HG02798 (cell line): ENCODE measurements at regions not wholly inside any gene's neighbourhood (a gene's known extent, or its start where the extent isn't known, plus 50 kb on each side); places are given as distances from the start of the nearest gene placed in this dataset.

ENCODE experiments used
- ATAC-seq: cut with Tn5 transposase; IDR thresholded peaks from one replicate; pipeline ENCODE4 v1.9.1; 2021; ENCODE audit warnings: mild to moderate bottlenecking; ENCODE audit not compliant: unreplicated experiment, poor library complexity

DNA sequence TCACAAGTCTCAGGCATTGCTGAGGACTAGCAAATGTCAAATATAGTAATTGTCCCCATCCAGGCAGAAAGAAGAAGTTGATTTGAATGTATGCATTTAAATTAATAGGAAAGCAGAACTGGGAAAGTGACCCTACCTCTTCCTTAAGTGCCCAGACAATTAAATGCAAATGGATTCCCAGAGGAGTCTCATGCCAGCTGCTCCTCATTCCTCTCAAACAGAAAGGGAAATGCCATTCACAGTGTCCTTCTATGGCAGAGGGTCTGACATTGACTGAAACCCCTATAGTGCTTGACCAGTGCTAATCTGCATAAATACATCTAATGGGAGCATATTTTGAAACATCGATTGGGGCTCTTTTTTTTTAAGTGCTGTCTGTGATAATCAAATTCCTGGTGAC lies 292.4 kb upstream of the SEL1L start:
- ATAC-seq = no peak

DNA sequence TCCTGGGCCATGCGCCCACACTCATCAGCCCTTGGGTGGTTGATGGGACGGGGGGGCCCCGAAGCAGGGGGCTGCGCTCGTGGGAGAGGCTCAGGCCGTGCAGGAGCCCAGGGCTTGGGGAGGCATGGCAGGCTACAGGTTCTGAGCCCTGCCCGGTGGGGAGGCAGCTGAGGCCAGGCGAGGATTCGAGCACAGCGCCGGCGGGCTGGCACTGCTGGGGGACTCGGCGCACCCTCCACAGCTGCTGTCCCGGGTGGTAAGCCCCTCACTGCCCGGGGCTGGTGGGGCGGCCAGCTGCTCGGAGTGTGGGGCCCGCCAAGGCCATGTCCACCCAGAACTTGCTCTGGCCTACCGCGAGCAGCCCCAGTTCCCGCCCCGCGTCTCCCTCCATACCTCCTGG lies 295.8 kb upstream of the SEL1L start:
- no peak for ATAC-seq

DNA sequence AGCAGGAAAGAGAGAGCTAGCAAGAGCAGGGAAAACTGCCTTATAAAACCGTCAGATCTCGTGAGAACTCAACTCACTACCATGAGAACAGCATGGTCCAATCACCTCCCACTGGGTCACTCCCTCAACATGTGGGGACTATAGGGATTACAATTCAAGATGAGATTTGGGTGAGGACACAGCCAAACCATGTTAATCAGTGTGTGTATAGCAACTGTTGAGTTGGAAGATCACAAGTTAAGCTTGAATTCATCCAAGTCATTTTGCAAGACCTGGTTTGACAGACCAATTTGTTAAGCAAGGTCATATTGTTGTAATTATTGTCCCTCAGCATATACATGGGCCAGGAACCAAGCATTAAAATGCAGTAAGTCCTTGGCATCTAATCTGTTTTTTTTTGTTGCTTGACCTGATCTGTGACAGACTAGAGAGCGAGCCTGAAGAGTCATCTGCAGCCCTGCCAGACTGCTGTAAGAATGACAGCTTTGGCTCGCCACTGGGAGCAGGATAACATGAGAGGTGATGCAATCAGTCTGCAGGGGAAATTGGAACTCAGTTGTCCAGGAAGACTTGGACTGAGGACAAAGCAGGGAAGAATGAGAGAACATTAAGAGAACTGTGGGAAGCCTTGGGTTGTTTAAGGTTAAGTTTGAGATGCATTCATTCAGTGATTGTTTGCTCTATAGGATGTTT lies 297.6 kb upstream of the SEL1L start:
- no peak for ATAC-seq

- no peak for ATAC-seq
Observed at GRCh38 chr14:81834308-81834707, 300.7 kb upstream of the SEL1L start.

GRCh38 chr14:81837304-81837703 lies 303.7 kb upstream of the SEL1L start:
- no peak for ATAC-seq

- no peak for ATAC-seq
Observed at GRCh38 chr14:81839056-81839455, 305.4 kb upstream of the SEL1L start.

DNA sequence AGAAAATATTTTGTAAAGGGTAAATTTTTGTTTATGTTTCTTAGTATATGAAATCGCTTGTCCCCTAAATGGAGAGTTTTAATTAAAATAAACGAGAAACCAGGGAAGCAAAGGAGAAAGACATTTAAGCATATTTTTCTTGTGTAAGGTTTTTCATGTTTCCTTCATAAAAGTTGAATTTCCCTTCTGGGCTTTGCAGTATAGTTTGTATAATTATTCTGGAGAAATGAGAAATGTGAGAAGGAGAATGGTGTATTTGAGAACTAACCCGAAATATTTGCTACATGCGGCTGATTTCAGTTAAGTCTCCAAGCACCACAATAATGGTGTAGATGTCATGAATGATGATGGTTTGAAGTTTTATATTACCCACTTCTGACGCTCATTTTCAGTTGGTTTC lies 307.7 kb upstream of the SEL1L start:
- ATAC-seq = no peak

DNA sequence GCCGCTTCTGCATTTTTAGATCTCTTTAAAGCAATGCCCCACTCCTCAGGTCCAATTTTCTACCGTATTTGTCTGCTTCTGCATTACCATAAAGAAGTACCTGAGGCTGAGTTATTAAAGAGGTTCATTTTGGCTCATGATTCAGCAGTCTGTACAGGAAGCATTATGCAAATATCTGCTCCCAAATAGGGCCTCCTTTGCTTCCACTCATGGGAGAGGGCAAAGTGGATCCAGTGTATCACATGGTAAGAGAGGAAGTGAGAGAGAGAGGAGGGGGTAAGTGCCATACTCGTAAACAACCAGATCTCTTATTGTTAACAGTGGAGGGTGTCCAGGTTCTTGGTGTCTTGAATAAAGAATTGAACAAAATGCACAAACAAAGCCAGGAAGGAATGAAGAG lies 316.1 kb upstream of the SEL1L start:
- ATAC-seq = no peak

GRCh38 chr14:81855007-81855406 lies 321.4 kb upstream of the SEL1L start:
- no peak for ATAC-seq

GRCh38 chr14:81859046-81859445 lies 325.4 kb upstream of the SEL1L start:
- no peak for ATAC-seq

DNA sequence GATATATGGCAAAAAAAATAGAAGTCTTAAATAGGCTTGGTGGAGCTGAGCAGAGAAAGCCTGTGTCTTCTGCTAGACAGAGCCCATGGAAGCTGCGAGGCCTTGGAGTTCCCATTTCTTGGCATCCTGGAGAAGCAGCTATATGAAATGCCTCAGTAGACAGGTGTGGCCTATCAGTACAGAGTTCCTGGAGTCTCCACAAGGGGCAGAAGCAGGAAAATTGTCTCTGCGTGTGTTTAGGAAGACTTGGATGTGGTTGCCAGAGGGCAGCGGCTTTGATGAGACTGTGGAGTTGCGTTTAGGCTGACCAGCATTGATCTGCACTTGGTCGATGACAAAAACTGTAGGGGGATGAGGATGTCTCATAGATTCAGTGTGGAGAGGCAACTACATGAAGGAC lies 334.5 kb upstream of the SEL1L start:
- ATAC-seq = no peak

DNA sequence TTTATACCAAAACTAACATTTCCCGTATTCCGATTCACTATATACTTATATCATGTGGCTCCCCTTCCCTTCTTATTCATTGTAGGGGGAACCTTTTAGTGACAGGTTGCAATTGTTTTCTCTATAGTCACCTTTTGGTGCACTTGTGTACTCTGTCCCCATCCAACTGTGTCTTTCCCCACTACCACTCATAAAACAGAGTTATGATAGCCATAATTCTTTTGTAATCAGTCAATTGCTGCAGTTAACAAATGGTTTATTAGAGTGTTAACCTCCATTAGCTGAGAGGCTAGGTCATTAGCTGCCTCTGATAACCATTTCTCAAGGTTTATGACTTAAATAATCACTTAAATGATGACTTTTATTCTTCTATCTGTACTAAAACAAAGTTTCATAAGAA lies 338.1 kb upstream of the SEL1L start:
- ATAC-seq = no peak

- no peak for ATAC-seq
Observed at GRCh38 chr14:81884382-81884781, 350.7 kb upstream of the SEL1L start.

DNA sequence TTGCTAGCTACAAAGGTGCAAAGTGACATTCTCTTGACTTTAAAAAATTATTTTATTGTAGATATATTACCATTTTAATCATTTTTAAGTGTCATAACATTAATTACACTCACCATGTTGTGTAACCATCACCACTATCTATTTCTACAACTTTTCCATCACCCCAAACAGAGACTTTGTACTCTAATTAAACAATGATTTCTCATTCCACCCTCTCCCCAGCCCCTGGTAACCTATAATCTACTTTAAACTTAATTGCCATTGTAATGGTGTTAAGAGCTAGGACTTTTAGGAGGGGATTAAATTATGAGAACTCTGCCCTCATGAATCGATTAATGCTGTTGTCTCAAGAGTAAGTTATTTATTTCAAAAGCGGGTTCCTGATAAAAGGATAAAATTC lies 352.9 kb upstream of the SEL1L start:
- ATAC-seq = no peak

DNA sequence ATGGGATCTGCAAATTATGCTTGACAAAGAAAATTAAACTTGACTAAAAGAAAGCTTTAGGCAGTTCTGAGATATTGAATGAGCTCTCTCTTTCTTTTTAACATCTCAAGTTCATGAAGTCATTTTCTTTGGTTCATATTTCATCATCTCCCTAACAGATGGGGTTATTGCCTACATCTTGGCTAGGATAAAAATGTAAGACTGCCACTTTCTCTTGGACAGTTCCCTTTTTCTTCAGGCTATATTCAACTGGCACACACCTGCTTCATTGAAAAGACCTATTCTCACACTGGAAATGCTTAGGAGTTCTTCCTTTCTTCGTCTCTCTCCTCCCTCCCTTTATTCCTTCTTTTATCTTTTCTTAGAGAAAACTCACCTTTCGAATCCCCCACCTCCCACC lies 355.9 kb upstream of the SEL1L start:
- no peak for ATAC-seq

GRCh38 chr14:81890020-81890419 lies 356.4 kb upstream of the SEL1L start:
- ATAC-seq = no peak

- no peak for ATAC-seq
Observed at GRCh38 chr14:81903477-81903876, 369.8 kb upstream of the SEL1L start.

DNA sequence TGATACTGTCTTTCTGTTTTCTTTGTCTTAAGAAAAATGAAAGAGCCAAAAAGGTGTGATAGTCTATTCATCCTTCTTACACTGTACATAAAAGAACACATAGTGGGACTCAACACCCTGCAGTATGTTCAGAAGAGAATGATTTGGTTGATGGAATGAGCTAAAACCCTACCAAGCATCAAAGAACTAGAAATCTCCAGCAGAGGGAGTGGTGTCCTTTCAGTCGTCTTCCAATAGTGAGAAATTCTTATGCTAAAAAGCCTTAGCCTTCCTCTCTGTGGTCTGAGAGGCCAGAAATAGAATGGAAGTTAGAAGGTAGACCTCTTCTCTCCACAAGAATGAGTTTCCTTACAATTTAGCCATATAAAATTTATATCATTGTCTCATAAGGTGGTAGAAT lies 393.4 kb upstream of the SEL1L start:
- no peak for ATAC-seq

DNA sequence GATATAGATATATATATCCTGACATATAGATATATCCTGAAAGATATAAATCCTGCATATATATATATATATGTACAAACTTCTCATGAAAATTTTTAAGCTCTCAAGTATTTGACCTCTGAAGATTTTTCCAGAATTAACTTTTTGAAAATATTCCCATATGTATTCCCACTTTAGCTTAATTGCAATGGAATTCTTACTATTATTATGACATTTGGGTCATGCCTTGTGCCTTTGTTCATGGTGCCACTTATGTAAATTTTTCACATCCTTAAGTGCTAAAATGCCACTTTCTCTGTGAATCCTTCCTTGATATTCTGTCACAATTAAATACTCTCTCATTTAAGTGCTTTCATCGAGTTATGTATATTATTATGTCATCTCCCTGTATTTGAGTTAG lies 398.2 kb upstream of the SEL1L start:
- no peak for ATAC-seq

DNA sequence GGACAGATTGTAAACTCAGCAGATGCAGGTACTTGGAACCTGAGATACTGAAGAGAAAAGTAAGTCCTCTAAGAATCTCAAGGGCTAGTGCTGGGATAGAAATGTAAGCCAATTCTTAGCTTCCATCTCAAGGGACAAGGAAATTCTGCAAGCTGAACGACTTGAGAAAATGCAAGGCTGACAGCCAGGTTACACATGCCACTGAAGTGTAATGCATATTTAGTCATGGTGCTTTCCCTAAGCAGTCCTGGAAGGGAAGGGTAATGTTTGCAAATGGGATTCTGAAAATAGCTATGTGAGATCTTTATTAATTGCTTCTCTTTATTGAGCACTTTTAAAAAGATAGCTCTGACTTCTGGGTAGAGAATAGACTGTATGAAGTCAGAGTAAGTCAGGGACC lies 402.7 kb upstream of the SEL1L start:
- no peak for ATAC-seq

GRCh38 chr14:81936902-81937301 lies 403.2 kb upstream of the SEL1L start:
- no peak for ATAC-seq

- ATAC-seq = no peak
Observed at GRCh38 chr14:81938341-81938740, 404.7 kb upstream of the SEL1L start.

- ATAC-seq = no peak
Observed at GRCh38 chr14:81940651-81941050, 407.0 kb upstream of the SEL1L start.
